ENCODE measurements at regions not wholly inside any gene's neighbourhood (a gene's known extent, or its start where the extent isn't known, plus 50 kb on each side); places are given as distances from the start of the nearest gene placed in this dataset.

DNA sequence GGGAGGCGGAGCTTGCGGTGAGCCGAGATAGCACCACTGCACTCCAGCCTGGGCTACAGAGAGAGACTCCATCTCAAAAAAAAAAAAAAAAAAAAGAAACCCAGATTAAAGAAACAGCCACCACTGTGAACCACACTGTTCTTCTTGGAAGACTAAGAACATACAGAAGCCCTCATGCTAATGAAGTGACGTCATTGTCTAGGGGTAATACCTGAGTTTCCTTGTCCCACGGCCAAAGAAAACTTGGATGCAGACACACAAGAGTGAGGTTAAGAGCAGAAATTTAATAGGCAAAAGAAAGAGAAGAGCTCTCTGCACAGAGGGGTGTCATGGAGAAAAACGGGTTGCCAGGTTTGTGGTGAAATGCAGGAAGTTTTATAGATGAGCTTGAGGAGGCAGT, 691.6 kb downstream of the NLGN4X start:
- Mint-ChIP-seq H3K27ac (no peak overlapping the region), H3K4me1 (no peaks in the 10 kb centered on the region), H3K27me3 (no peaks in the 10 kb centered on the region), H3K36me3 (ENCODE audit: low read depth) (no peaks in the 10 kb centered on the region), H3K9me3 (peaks cover 5% of the 10 kb centered on the region), H3K4me3 (no peak overlapping the region)
- ATAC-seq (replicated peaks), result no peak

DNA sequence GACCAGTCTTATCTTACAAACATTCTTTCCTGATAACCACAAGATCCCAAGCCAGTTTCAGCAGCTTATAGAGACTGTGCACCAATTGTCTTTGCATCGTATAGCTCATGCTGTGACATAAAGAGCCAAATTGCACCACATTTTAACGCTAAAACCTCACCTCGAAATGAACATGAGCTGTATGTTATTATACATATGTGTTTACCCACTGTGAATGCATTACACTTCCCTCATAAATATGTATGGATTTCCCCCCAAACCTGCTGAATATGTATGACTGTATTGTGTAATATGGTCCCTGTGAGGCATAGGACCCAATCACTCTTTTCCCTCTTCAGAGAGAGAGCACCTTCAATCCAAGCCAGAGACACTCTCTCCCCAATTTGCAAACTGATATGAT, 692.4 kb downstream of the NLGN4X start:
- Mint-ChIP-seq H3K27me3 (no peaks in the 10 kb centered on the region), H3K4me1 (no peaks in the 10 kb centered on the region), H3K4me3 (no peak overlapping the region), H3K9me3 (peaks cover 7% of the 10 kb centered on the region), H3K27ac (no peak overlapping the region), H3K36me3 (ENCODE audit: low read depth) (no peaks in the 10 kb centered on the region)
- ATAC-seq (replicated peaks), result no peak

DNA sequence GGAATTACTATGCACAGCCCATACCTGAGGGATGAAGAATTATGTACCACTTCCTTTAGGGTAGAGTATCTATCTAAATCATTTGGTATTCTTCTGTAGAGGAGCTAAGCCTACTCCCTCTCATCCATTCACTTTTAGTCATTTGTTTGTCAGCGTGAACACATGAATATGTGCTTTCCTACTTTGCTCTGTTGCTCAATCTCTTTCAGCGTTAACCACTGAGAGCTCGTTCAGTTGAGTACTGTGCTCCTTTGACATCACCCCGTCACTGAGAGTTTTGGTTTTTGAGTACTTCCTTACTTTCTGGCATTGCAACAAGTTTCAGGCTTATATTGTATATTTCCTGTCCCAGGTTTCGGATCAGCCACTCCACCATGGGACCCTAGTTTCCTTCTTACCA, 700.6 kb downstream of the NLGN4X start:
- Mint-ChIP-seq H3K9me3 (peaks cover 17% of the 10 kb centered on the region), H3K4me1 (no peaks in the 10 kb centered on the region), H3K36me3 (ENCODE audit: low read depth) (no peaks in the 10 kb centered on the region), H3K27ac (no peak overlapping the region), H3K27me3 (no peaks in the 10 kb centered on the region), H3K4me3 (no peak overlapping the region)
- no peak for ATAC-seq (replicated peaks)

DNA sequence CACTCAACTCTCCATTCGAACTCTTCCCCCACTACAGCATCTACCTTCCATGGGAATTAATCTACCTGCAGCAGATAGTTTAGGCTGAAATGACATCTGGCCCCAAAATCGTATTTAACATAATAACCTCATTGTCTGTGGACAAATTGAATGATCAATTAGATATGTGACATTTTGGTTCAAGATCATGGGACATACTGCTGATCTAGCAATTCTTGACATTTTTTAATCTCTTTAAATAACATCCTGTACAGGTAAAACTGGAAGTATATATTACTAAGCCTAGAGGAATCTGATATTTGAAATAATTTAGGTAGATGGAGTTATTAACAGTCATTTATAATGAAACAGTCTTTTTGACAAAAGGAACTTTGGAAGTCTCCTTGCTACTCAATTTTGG, 702.5 kb downstream of the NLGN4X start:
- H3K9me3 Mint-ChIP-seq, result peaks cover 13% of the 10 kb centered on the region
- no peaks in the 10 kb centered on the region for H3K36me3 Mint-ChIP-seq (ENCODE audit: low read depth)
- no peak for ATAC-seq (replicated peaks)
- H3K27me3 Mint-ChIP-seq, result no peaks in the 10 kb centered on the region
- no peak overlapping the region for H3K4me3 Mint-ChIP-seq
- H3K27ac Mint-ChIP-seq, result no peak overlapping the region
- H3K4me1 Mint-ChIP-seq, result no peaks in the 10 kb centered on the region

DNA sequence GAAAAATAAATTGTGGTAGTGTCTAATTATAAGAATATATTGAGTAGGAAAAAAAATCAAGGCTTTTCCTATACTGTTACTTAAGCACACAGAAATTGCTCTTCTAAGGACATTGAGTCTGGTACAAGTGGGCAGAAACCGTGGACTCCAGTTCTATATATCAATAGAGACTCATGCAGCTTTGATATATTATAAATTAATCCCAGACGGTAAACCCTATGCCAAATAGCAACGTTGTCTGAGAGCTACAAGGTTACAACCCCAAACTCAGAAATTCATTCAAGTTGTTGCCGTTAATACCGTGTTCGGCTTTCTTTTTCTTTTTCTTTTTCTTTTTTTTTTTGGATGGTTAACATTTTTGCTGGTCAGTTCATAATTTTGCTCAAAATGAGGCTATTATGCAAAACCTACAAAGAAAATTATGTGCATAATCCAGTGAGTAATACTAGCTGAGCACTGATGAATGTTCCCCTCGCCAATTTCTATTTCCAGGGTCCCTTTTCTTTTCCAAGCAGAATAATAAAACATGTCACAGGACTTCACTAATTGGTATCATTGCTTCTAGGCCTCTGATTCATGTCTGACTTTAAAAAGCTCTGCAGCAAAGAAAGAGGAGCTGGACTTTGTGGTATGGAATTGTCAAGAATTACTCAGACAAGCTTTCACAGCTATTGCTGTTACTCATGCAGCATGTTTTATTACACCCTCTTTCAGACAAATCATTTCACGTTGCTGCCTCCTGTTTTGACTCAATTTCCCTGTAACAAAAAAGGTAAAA, 737.7 kb downstream of the NLGN4X start:
- Mint-ChIP-seq H3K27ac (no peak overlapping the region), H3K4me3 (no peak overlapping the region), H3K27me3 (no peaks in the 10 kb centered on the region), H3K36me3 (ENCODE audit: low read depth) (no peaks in the 10 kb centered on the region), H3K4me1 (no peaks in the 10 kb centered on the region), H3K9me3 (peaks cover 11% of the 10 kb centered on the region)
- ATAC-seq (replicated peaks), result no peak

DNA sequence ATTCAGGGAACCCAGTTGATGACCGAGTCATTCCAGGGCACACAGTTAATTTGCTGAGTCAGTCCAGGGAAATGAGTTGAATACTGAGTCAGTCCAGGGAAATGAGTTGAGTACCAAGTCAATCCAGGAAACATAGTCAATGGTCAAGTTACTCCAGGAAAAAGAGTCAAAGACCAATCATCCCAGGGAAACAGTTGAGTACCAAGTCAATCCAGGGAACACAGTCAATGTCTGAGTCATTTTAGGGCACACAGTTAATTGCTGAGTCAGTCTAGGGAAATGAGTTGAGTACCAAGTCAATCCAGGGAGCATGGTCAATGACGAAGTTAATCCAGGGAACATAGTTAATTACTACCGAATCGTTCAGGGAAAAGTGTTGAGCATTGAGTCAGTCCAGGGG, 754.4 kb downstream of the NLGN4X start:
- no peaks in the 10 kb centered on the region for H3K9me3 Mint-ChIP-seq
- no peak overlapping the region for H3K27ac Mint-ChIP-seq

DNA sequence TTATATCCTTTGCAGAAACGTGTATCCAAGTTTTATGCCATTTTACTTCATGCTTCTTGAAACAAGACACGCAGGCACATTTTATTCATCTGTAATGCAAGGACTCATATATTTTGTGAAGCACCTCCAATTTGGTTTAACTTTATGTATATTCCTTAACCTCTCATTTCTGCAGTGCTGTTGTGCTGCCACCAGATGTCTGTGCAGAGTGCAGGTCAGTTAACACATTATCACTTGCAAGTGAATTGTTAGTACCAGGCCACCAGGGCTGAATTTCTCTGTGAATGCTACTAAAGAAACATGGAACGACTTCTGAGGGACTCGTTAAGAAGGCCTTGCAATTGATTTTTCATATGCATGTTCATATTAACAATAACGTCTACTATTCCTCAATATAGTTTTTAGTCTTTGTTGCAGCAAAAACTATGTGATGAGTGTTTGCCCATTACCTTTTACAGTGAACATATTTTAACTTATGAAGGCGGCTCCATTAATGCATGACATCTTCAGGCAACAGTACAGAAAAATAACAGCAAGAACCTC, 770.3 kb downstream of the NLGN4X start:
- H3K4me3 Mint-ChIP-seq, result no peak overlapping the region
- no peaks in the 10 kb centered on the region for H3K27me3 Mint-ChIP-seq
- H3K9me3 Mint-ChIP-seq, result no peaks in the 10 kb centered on the region
- no peaks in the 10 kb centered on the region for H3K4me1 Mint-ChIP-seq
- no peaks in the 10 kb centered on the region for H3K36me3 Mint-ChIP-seq (ENCODE audit: low read depth)
- ATAC-seq (replicated peaks), result no peak
- H3K27ac Mint-ChIP-seq, result no peak overlapping the region

More for the DNA sequence above, 754.4 kb downstream of the NLGN4X start:
- Mint-ChIP-seq H3K4me3 (no peak overlapping the region), H3K36me3 (ENCODE audit: low read depth) (no peaks in the 10 kb centered on the region), H3K27me3 (no peaks in the 10 kb centered on the region), H3K4me1 (no peaks in the 10 kb centered on the region)
- ATAC-seq (replicated peaks), result no peak

DNA sequence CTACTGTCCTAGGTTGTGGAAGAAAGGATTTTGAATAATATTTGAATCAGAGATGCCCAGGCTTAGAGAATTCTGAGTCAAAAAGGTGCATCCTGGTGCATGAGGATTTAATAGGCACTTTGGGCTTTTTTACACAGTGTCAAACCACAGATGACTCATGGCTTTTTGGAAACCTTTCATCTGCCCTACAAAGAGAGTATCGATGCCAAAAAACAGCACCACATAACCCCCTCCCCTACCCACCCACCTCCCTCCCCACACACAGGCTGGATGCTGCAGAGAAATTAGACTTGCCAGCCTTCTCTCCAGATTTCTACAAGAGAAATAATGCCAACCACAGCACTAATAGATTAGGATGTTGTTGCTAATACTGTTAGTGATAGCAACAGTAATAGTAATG, 779.3 kb downstream of the NLGN4X start:
- no peaks in the 10 kb centered on the region for H3K27me3 Mint-ChIP-seq
- H3K9me3 Mint-ChIP-seq, result no peaks in the 10 kb centered on the region
- ATAC-seq (replicated peaks), result no peak
- H3K4me3 Mint-ChIP-seq, result no peak overlapping the region
- H3K4me1 Mint-ChIP-seq, result no peaks in the 10 kb centered on the region
- H3K36me3 Mint-ChIP-seq (ENCODE audit: low read depth), result no peaks in the 10 kb centered on the region
- no peak overlapping the region for H3K27ac Mint-ChIP-seq

DNA sequence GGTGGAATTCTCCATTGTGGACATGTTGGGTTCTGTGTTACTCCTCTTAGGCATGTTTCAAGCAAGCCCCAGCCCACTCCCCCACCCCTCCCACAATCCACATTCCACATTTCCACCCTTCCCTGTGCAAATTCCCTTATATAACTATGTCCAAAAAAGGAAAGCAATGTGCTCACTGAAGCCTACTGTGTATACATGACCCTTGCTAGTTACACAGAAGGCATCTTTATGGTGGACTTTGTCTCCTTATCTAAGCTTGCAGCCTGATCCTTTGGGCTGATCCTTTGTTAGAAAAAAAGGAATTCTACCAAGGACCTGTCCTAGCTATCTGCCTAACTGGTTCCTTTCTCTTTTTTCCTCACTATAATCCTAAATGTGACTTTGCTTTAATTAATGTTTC, 796.8 kb downstream of the NLGN4X start:
- Mint-ChIP-seq H3K36me3 (ENCODE audit: low read depth) (no peaks in the 10 kb centered on the region), H3K4me3 (no peak overlapping the region), H3K9me3 (no peaks in the 10 kb centered on the region)

DNA sequence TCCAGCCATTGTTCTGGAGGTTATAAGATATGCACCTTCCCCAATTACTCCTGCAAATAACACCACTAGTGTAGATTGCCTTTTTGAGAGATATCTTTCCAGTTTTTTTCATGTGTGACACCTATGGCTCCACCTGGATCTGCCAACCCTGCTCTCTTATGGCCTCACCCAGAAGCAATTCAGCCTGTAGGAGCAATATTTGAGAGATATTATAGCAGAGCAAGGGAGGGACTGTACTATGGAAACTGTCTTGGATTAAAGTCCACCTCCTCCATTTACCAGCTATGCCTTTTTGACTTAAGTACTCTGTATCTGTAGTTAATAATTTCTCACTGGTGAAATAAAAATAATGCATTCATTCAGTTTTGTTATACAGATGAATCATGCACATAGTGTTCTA, 803.5 kb downstream of the NLGN4X start:
- Mint-ChIP-seq H3K36me3 (ENCODE audit: low read depth) (no peaks in the 10 kb centered on the region), H3K27me3 (no peaks in the 10 kb centered on the region), H3K4me3 (no peak overlapping the region), H3K9me3 (peaks cover 10% of the 10 kb centered on the region), H3K4me1 (no peaks in the 10 kb centered on the region), H3K27ac (no peak overlapping the region)
- ATAC-seq (replicated peaks), result no peak

More for the DNA sequence above, 796.8 kb downstream of the NLGN4X start:
- ATAC-seq (replicated peaks), result no peak
- Mint-ChIP-seq H3K27me3 (no peaks in the 10 kb centered on the region), H3K4me1 (no peaks in the 10 kb centered on the region), H3K27ac (no peak overlapping the region)

DNA sequence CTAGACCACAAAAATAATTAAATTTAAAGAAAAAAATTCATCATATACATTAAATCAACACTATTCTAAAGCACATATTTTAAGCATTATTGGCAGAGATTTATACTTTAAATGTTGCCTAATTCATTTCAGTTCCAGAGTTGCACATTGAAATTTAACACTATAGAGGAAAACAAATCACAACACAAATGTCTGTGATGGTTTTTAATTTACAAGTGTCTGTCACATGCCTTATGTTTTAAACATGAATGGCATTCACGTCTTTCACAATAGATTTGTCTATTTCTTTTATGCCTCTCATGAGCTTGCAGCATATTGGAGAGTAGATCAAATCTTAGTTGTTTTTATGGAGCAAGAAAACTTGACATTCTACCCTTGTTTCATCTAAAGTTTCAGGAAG, 811.3 kb downstream of the NLGN4X start:
- Mint-ChIP-seq H3K36me3 (ENCODE audit: low read depth) (no peaks in the 10 kb centered on the region), H3K27me3 (no peaks in the 10 kb centered on the region), H3K27ac (no peak overlapping the region), H3K4me3 (no peak overlapping the region), H3K4me1 (no peaks in the 10 kb centered on the region), H3K9me3 (no peaks in the 10 kb centered on the region)
- no peak for ATAC-seq (replicated peaks)

DNA sequence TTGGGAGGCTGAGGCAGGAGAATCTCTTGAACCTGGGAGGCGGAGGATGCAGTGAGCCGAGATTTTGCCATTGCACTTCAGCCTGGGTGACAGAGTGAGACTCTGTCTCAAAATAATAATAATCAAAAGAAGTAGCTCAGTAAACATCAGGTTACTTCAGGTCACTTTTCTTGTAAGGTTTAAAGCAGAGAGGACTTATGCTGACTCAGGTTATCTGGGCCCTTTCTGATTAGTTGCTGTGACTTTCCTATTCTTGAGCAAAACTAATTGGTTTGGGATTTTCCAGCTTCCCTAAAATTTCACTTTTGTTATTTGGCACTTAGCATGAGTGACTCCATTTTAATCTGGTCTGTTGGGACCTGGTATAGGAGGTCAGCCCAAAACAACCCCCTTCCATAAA, 812.9 kb downstream of the NLGN4X start:
- H3K27ac Mint-ChIP-seq, result no peak overlapping the region
- no peak for ATAC-seq (replicated peaks)
- H3K27me3 Mint-ChIP-seq, result no peaks in the 10 kb centered on the region
- H3K4me3 Mint-ChIP-seq, result no peak overlapping the region
- H3K4me1 Mint-ChIP-seq, result no peaks in the 10 kb centered on the region
- H3K9me3 Mint-ChIP-seq, result no peaks in the 10 kb centered on the region
- no peaks in the 10 kb centered on the region for H3K36me3 Mint-ChIP-seq (ENCODE audit: low read depth)

DNA sequence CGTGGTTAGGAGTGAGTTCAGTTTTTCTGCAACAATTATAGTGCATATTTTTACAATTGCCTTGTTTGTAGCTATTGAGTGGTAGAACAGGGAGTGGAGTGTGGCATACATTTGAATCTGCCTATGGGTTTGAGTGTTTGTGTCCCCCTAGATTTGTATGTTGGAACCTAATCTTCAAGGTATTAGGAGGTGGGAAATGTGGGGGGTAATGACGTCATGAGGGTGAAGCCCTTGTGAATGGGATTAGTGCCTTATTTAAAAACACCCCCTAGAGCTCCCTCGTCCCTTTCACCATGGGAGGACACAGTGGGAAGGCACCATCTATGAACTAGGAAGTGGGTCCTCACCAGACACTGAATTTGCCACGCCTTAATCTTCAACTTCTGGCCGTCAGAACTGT, 819.6 kb downstream of the NLGN4X start:
- no peaks in the 10 kb centered on the region for H3K4me1 Mint-ChIP-seq
- no peaks in the 10 kb centered on the region for H3K27me3 Mint-ChIP-seq
- no peak overlapping the region for H3K27ac Mint-ChIP-seq
- no peaks in the 10 kb centered on the region for H3K36me3 Mint-ChIP-seq (ENCODE audit: low read depth)
- H3K9me3 Mint-ChIP-seq, result no peaks in the 10 kb centered on the region
- no peak overlapping the region for H3K4me3 Mint-ChIP-seq
- ATAC-seq (replicated peaks), result no peak

DNA sequence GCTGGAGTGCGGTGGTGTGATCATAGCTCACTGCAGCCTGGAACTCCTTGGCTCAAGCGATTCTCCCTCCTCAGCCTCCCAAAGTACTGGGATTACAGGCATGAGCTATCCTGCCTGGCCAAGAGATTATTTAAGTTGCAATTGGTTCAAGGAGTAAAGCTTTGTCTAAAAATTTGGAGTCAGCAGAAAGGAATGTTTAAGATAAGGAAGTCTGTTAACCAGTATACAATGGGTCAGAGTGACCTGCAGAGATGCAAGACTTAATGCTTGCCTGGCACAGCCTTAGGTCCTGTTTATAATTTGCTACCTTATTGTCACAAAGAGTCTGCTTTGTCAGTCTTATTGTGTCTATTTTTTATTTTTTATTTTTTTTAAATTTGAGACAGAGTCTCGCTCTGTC, 826.2 kb downstream of the NLGN4X start:
- Mint-ChIP-seq H3K27me3 (no peaks in the 10 kb centered on the region), H3K27ac (no peak overlapping the region), H3K4me3 (no peak overlapping the region), H3K9me3 (no peaks in the 10 kb centered on the region), H3K36me3 (ENCODE audit: low read depth) (no peaks in the 10 kb centered on the region), H3K4me1 (no peaks in the 10 kb centered on the region)
- no peak for ATAC-seq (replicated peaks)

DNA sequence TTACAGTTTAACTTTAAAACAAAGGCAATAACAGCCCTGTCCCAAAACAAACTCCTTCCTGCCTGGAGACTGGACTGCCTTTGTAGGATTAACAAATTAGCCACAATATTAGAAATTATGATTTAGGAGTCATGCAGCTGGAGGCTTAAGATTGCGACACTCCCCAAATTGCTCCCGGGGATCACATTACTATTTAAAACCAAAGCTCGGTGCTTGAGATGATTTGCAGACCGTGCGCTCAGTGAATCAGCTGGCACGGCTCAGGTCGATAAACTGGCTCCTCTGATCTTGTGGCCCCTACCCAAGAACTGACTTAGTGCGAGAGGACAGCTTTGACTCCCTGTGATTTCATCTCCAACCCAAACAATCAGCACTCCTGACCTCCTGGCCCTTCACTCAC, 829.3 kb downstream of the NLGN4X start:
- Mint-ChIP-seq H3K36me3 (ENCODE audit: low read depth) (no peaks in the 10 kb centered on the region), H3K9me3 (no peaks in the 10 kb centered on the region), H3K27ac (no peak overlapping the region), H3K4me1 (no peaks in the 10 kb centered on the region), H3K27me3 (no peaks in the 10 kb centered on the region), H3K4me3 (no peak overlapping the region)
- ATAC-seq (replicated peaks), result no peak

DNA sequence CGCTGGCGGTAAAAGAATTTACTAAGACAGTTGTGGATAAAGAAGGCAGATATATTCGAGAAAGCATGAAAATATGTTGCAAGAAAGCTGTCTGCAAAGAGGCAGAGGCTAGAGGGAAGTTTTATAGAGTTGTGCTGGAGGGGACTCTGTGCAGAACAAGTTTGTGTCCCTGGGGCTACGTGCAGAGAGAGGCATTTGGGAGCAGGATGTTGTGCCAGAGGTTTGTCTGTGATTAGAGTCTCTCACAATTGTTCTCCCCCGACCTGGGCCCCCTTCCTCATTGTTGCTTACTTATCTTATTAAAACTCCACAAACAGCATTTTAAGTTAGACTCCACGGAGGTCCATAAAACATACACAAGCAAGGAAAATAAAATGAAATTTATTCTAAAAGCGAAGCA, 831.3 kb downstream of the NLGN4X start:
- ATAC-seq (replicated peaks), result no peak
- no peaks in the 10 kb centered on the region for H3K36me3 Mint-ChIP-seq (ENCODE audit: low read depth)
- H3K4me1 Mint-ChIP-seq, result no peaks in the 10 kb centered on the region
- no peaks in the 10 kb centered on the region for H3K9me3 Mint-ChIP-seq
- H3K4me3 Mint-ChIP-seq, result no peak overlapping the region
- H3K27ac Mint-ChIP-seq, result no peak overlapping the region
- H3K27me3 Mint-ChIP-seq, result no peaks in the 10 kb centered on the region

All from activated T-helper 17 cell treated with anti-CD3 and anti-CD28 coated beads, Interleukin-2, amount 50 U/mL, for 72 hours (primary cell).